K562 (cell line): ENCODE measurements at regions not wholly inside any gene's neighbourhood (a gene's known extent, or its start where the extent isn't known, plus 50 kb on each side); places are given as distances from the start of the nearest gene placed in this dataset.

Source experiments
- ATAC-seq: fragments of 200-7000 bp; cut with Tn5 transposase; 3 replicates; pipeline ENCODE4 v1.9.1; 2020; ENCODE audit warnings: moderate library complexity
- BruUV-seq: library from RNA; stranded (reverse); fragments of 400-500 nt; replicated peaks from 2 replicates; lab custom pipeline; 2021; lab: Mats Ljungman, UMichigan
- CTCF ChIA-PET: fragments of 300-600 bp; formaldehyde crosslinking; extraction: SDS; loops from one replicate; lab custom pipeline; 2021; ENCODE audit warnings: low intra/inter-chr PET ratio; lab: Yijun Ruan, JAX
- POLR2A ChIA-PET: fragments of 300-600, 350-650 bp; sonication (Branson Sonifier 250); formaldehyde crosslinking; extraction: SDS; loops from one replicate; lab custom pipeline; 2021; ENCODE audit warnings: antibody characterized with exemption, inconsistent platforms; lab: Yijun Ruan, JAX
- DNase-seq, 4 experiments: peaks; one replicate each; pipeline versions ENCODE4 v3.0.0 to v3.0.0-alpha.2; 2011 to 2018; ENCODE audit warnings: low spot score in 3 of 4, mixed read lengths in 3 of 4; ENCODE audit errors: extremely low read depth in 1 of 4
- FAIRE-seq: peaks from 2 replicates; lab custom pipeline; 2011; peaks lifted over from hg19 to GRCh38; lab: Jason Lieb, UNC
- H2AFZ ChIP-seq: 2 replicates; pipeline ENCODE4 v1.6.0; 2011; ENCODE audit warnings: low read depth, low read length, control low read depth, inconsistent platforms
- H3K27ac ChIP-seq: fragments of 200-600 bp; 3 replicates; pipeline ENCODE4 v1.8.0; 2011; ENCODE audit warnings: low read depth, mild to moderate bottlenecking, control low read depth, inconsistent platforms, low read length, moderate library complexity, mixed read lengths; ENCODE audit errors: extremely low read depth
- H3K27me3 ChIP-seq, 2 experiments: fragments of 300-600 bp in 1 of 2; 2 replicates in 1 of 2; 3 replicates in 1 of 2; pipeline versions ENCODE4 v1.6.0 to v1.8.0; 2011; ENCODE audit warnings: inconsistent platforms in 2 of 2, low read length in 2 of 2, mild to moderate bottlenecking in 1 of 2, mixed read lengths in 1 of 2, moderate library complexity in 1 of 2; ENCODE audit not compliant: control insufficient read depth in 2 of 2, insufficient read depth in 2 of 2
- H3K36me3 ChIP-seq: fragments of 300-600 bp; 3 replicates; pipeline ENCODE4 v1.8.0; 2011; ENCODE audit warnings: mild to moderate bottlenecking, low read length, inconsistent platforms; ENCODE audit not compliant: control insufficient read depth, insufficient read depth
- H3K4me1 ChIP-seq, 2 experiments: fragments of 200-600 bp in 1 of 2; replicated peaks in 1 of 2; 2 replicates in 1 of 2; 3 replicates in 1 of 2; pipeline versions ENCODE4 v1.5.1 to v1.8.0; 2011; ENCODE audit warnings: inconsistent platforms in 2 of 2, low read length in 2 of 2, mild to moderate bottlenecking in 1 of 2, mixed read lengths in 1 of 2, moderate library complexity in 1 of 2; ENCODE audit not compliant: control insufficient read depth in 2 of 2, insufficient read depth in 2 of 2
- H3K4me2 ChIP-seq: 2 replicates; pipeline ENCODE4 v1.6.1; 2011; ENCODE audit warnings: low read length, control low read depth, inconsistent platforms, mixed read lengths; ENCODE audit not compliant: insufficient read depth
- H3K4me3 ChIP-seq: fragments of 200-600 bp; sonication (generic), shearing (Covaris generic); 2 replicates; pipeline ENCODE4 v1.5.1; 2016; ENCODE audit warnings: control low read depth, inconsistent platforms
- H3K79me2 ChIP-seq: fragments of 200-600 bp; 3 replicates; pipeline ENCODE4 v1.8.0; 2011; ENCODE audit warnings: low read length, inconsistent platforms; ENCODE audit not compliant: control insufficient read depth, insufficient read depth
- H3K9ac ChIP-seq, 2 experiments: 2 replicates each; pipeline versions ENCODE4 v1.6.0 to v1.6.1; 2011; ENCODE audit warnings: low read depth in 2 of 2, low read length in 2 of 2, control low read depth in 1 of 2, inconsistent platforms in 1 of 2, mild to moderate bottlenecking in 1 of 2, mixed read lengths in 1 of 2; ENCODE audit not compliant: insufficient read depth in 1 of 2
- H3K9me1 ChIP-seq: one replicate; pipeline ENCODE4 v1.6.0; 2011; ENCODE audit warnings: inconsistent platforms, mild to moderate bottlenecking, low read length, moderate library complexity; ENCODE audit not compliant: control insufficient read depth, insufficient read depth
- H3K9me3 ChIP-seq: replicated peaks from 2 replicates; pipeline ENCODE4 v1.5.1; 2011; ENCODE audit warnings: low read depth, low read length, inconsistent platforms; ENCODE audit not compliant: control insufficient read depth, insufficient read depth
- H4K20me1 ChIP-seq: replicated peaks from 2 replicates; pipeline ENCODE4 v1.6.1; 2011; ENCODE audit warnings: low read length, inconsistent platforms, mixed read lengths; ENCODE audit not compliant: control insufficient read depth, insufficient read depth
- ARHGAP35 ChIP-seq: fragments of 450-650 bp; IDR thresholded peaks from 2 replicates; pipeline ENCODE4 v1.6.1; 2018; ENCODE audit not compliant: partially characterized antibody
- ELF4 ChIP-seq: fragments of 450-650 bp; formaldehyde crosslinking; IDR thresholded peaks from 2 replicates; pipeline ENCODE4 v1.4.0; 2022; ENCODE audit warnings: missing genetic modification characterization
- HDAC6 ChIP-seq: IDR thresholded peaks from 2 replicates; pipeline ENCODE4 v1.6.1; 2012; ENCODE audit warnings: low read depth, mild to moderate bottlenecking, control low read depth, inconsistent platforms, low read length, moderate library complexity
- HMBOX1 ChIP-seq: sonication (generic); IDR thresholded peaks from 2 replicates; pipeline ENCODE4 v1.6.1; 2016
- HNRNPLL ChIP-seq: fragments of 200-400 bp; formaldehyde crosslinking; IDR thresholded peaks from 2 replicates; pipeline ENCODE4 v1.6.1; 2017; ENCODE audit warnings: low read length, low read depth, mild to moderate bottlenecking; ENCODE audit not compliant: poor library complexity, severe bottlenecking
- KAT8 ChIP-seq: fragments of 450-650 bp; IDR thresholded peaks from 2 replicates; pipeline ENCODE4 v1.6.1; 2016; ENCODE audit warnings: low read depth, mild to moderate bottlenecking
- KDM1A ChIP-seq, 2 experiments: fragments of 450-650 bp; IDR thresholded peaks; 2 replicates each; pipeline ENCODE4 v1.6.1; 2016; ENCODE audit warnings: mild to moderate bottlenecking in 2 of 2
- MCM5 ChIP-seq: fragments of 450-650 bp; IDR thresholded peaks from 2 replicates; pipeline ENCODE4 v1.6.1; 2016; ENCODE audit warnings: low read depth
- NEUROD1 ChIP-seq: fragments of 150-350 bp; IDR thresholded peaks from 2 replicates; pipeline ENCODE4 v1.6.1; 2014; ENCODE audit warnings: borderline replicate concordance, low read length, low read depth; ENCODE audit not compliant: partially characterized antibody
- NR2C2 ChIP-seq, 2 experiments: fragments of 200-800 bp in 1 of 2; sonication (Bioruptor generic) in 1 of 2; sonication (generic) in 1 of 2; formaldehyde crosslinking in 1 of 2; IDR thresholded peaks; 2 replicates each; pipeline versions ENCODE4 v1.6.1 to v1.8.0; 2016 to 2022; ENCODE audit warnings: mild to moderate bottlenecking in 1 of 2, missing compliant biosample characterization in 1 of 2, missing genetic modification characterization in 1 of 2, missing genetic modification reagents in 1 of 2
- SMARCA5 ChIP-seq: fragments of 450-650 bp; IDR thresholded peaks from 2 replicates; pipeline ENCODE4 v1.6.1; 2016
- TCF7L2 ChIP-seq: fragments of 150-350 bp; IDR thresholded peaks from 2 replicates; pipeline ENCODE4 v1.6.1; 2016; ENCODE audit warnings: low read depth, mild to moderate bottlenecking, low read length, moderate library complexity
- TSHZ1 ChIP-seq: fragments of 250-450 bp; sonication (Bioruptor Pico); IDR thresholded peaks from 2 replicates; pipeline ENCODE4 v1.4.0; 2020; ENCODE audit warnings: mild to moderate bottlenecking, moderate library complexity
- ZNF24 ChIP-seq: fragments of 450-650 bp; IDR thresholded peaks from 2 replicates; pipeline ENCODE4 v1.6.1; 2016
- ZNF609 ChIP-seq: sonication (generic); formaldehyde crosslinking; IDR thresholded peaks from 2 replicates; pipeline ENCODE4 v1.8.1; 2023; ENCODE audit warnings: missing genetic modification reagents, mild to moderate bottlenecking, borderline replicate concordance
- WGBS: fragments of 100-300 bp; shearing (Covaris generic); methylation state at CpG from one replicate; pipeline ENCODE4 v1.1.6; 2016; ENCODE audit warnings: low coverage, mixed read lengths; ENCODE audit not compliant: insufficient coverage; ENCODE audit errors: missing lambda C conversion rate; 5-methylcytosine and 5-hydroxymethylcytosine counted together
- in situ Hi-C: fragments of 300-500 bp; cut with MboI; formaldehyde crosslinking; loops from 4 replicates; pipeline ENCODE4 v1.15.0; 2018; ENCODE audit warnings: inconsistent platforms, mixed read lengths
- intact Hi-C: fragments of 100-400 bp; cut with micrococcal nuclease; formaldehyde crosslinking; loops from 2 replicates; pipeline ENCODE4 v1.14.2; 2022

- Histone ChIP-seq H3K27me3 (peaks cover 2 to 33% of the 10 kb centered on the region in 2 experiments; a peak in 2 of 5 replicates), H3K9ac (no peak overlapping the region), H3K9me3 (no peaks in the 10 kb centered on the region), H3K9me1 (no peaks in the 10 kb centered on the region), H4K20me1 (no peaks in the 10 kb centered on the region), H3K79me2 (no peaks in the 10 kb centered on the region), H2AFZ (no peak overlapping the region), H3K27ac (no peak overlapping the region), H3K36me3 (no peaks in the 10 kb centered on the region), H3K4me1 (no peaks in the 10 kb centered on the region), H3K4me2 (no peak overlapping the region), H3K4me3 (no peak overlapping the region)
- intact Hi-C loops, result no loop called here
- ATAC-seq (no peak), FAIRE-seq (peak; percentile 49), DNase-seq (no peak)
- ChIA-PET POLR2A (interaction anchor here (0.6 kb wide), 1 partner anchor 11 kb away, joined by 3 read pairs; no protein-coding TSS in a partner anchor), CTCF (no interaction called here)
- 0% methylated on average over 1 of the region's 1 CpG for WGBS
- BruUV-seq, result no TSS peak
- in situ Hi-C loops, result no loop called here
- TF ChIP-seq KAT8, result no peak
- no peak for TF ChIP-seq HDAC6
- TF ChIP-seq MCM5, result no peak
- no peak for TF ChIP-seq HMBOX1
- no peak for TF ChIP-seq TCF7L2
- no peak for TF ChIP-seq NEUROD1
- TF ChIP-seq ZNF609 (CRISPR knock-in tag), result no peak
- TF ChIP-seq SMARCA5, result 0 out of 2 replicates have a peak, but pooled peaks have one; percentile 30
- TF ChIP-seq NR2C2 (CRISPR knock-in tag; IDR thresholded peaks at IDR 0.05), result no peak
- no peak for TF ChIP-seq NR2C2 (tag; IDR thresholded peaks at IDR 0.05)
- TF ChIP-seq ZNF24, result no peak
- TF ChIP-seq HNRNPLL, result no peak
- TF ChIP-seq TSHZ1, result no peak
- TF ChIP-seq KDM1A (IDR thresholded peaks at IDR 0.05), result peak; percentile 33 to 42; a peak in 1 of 4 replicates
- TF ChIP-seq ARHGAP35, result peak; percentile 35
- peak; percentile 56; the same call in 1 of the 2 replicates for TF ChIP-seq ELF4 (CRISPR knock-in tag)
Measured at GRCh38 chr1:30464187-30464617, 259.2 kb downstream of the MATN1 start.
